ENCODE measurements at regions not wholly inside any gene's neighbourhood (a gene's known extent, or its start where the extent isn't known, plus 50 kb on each side); places are given as distances from the start of the nearest gene placed in this dataset.

- Mint-ChIP-seq H3K4me3 (no peak overlapping the region), H3K9me3 (peaks cover 12% of the 10 kb centered on the region), H3K4me1 (ENCODE audit: low read depth) (peaks cover 8% of the 10 kb centered on the region), H3K27me3 (peaks cover 12% of the 10 kb centered on the region), H3K36me3 (ENCODE audit: low read depth) (no peaks in the 10 kb centered on the region), H3K27ac (no peak overlapping the region)
- Histone ChIP-seq H3K4me1 (ENCODE audit: insufficient read depth, low read length) (no peaks in the 10 kb centered on the region), H3K4me3 (ENCODE audit: low read length) (no peak overlapping the region), H3K27me3 (ENCODE audit: control insufficient read depth in 1 of 2, insufficient read depth in 2 of 2, low read length in 2 of 2) (no peaks in the 10 kb centered on the region), H3K9me3 (ENCODE audit: control insufficient read depth in 1 of 2, insufficient read depth in 1 of 2, low read length in 2 of 2) (no peaks in the 10 kb centered on the region), H3K36me3 (ENCODE audit: insufficient read depth, low read length) (no peaks in the 10 kb centered on the region), H3K27ac (ENCODE audit: low read depth in 1 of 2, low read length in 2 of 2) (no peak overlapping the region)
- ATAC-seq (ENCODE audit: poor library complexity), result no peak
- ChIA-PET CTCF (no interaction called here), POLR2A (no interaction called here)
- no peak for DNase-seq
- intact Hi-C loops (cut with DNase I, micrococcal nuclease), result no loop called here
- TF ChIP-seq CTCF (IDR thresholded peaks at IDR 0.05), result no peak
Observed at GRCh38 chr17:77590951-77591735, 367.4 kb upstream of the TNRC6C start.

- H3K4me1 ChIP-seq (ENCODE audit: insufficient read depth, low read length), result no peaks in the 10 kb centered on the region
- POLR2A ChIA-PET, result interaction anchor here (1.1 kb wide), 1 partner anchor 18 kb away, joined by 3 read pairs; no protein-coding TSS in a partner anchor
- H3K27me3 ChIP-seq (ENCODE audit: control insufficient read depth in 1 of 2, insufficient read depth in 2 of 2, low read length in 2 of 2), result no peaks in the 10 kb centered on the region
- CTCF ChIA-PET, result no interaction called here
- no peak overlapping the region for H3K27ac ChIP-seq (ENCODE audit: low read depth in 1 of 2, low read length in 2 of 2)
- Mint-ChIP-seq H3K4me3 (no peak overlapping the region), H3K27me3 (peaks cover 12% of the 10 kb centered on the region), H3K4me1 (ENCODE audit: low read depth) (peaks cover 8% of the 10 kb centered on the region), H3K9me3 (peaks cover 4% of the 10 kb centered on the region), H3K36me3 (ENCODE audit: low read depth) (no peaks in the 10 kb centered on the region), H3K27ac (no peak overlapping the region)
- TF ChIP-seq CTCF (IDR thresholded peaks at IDR 0.05), result no peak
- intact Hi-C loops (cut with DNase I, micrococcal nuclease), result no loop called here
- no peaks in the 10 kb centered on the region for H3K36me3 ChIP-seq (ENCODE audit: insufficient read depth, low read length)
- ATAC-seq (ENCODE audit: poor library complexity) (no peak), DNase-seq (no peak)
- no peaks in the 10 kb centered on the region for H3K9me3 ChIP-seq (ENCODE audit: control insufficient read depth in 1 of 2, insufficient read depth in 1 of 2, low read length in 2 of 2)
- no peak overlapping the region for H3K4me3 ChIP-seq (ENCODE audit: low read length)
Observed at GRCh38 chr17:77592106-77592865, 366.2 kb upstream of the TNRC6C start.

- peaks cover 12% of the 10 kb centered on the region for H3K27me3 Mint-ChIP-seq
- Histone ChIP-seq H3K4me1 (ENCODE audit: insufficient read depth, low read length) (no peaks in the 10 kb centered on the region), H3K36me3 (ENCODE audit: insufficient read depth, low read length) (no peaks in the 10 kb centered on the region), H3K4me3 (ENCODE audit: low read length) (no peak overlapping the region), H3K9me3 (ENCODE audit: control insufficient read depth in 1 of 2, insufficient read depth in 1 of 2, low read length in 2 of 2) (no peaks in the 10 kb centered on the region), H3K27ac (ENCODE audit: low read depth in 1 of 2, low read length in 2 of 2) (no peak overlapping the region), H3K27me3 (ENCODE audit: control insufficient read depth in 1 of 2, insufficient read depth in 2 of 2, low read length in 2 of 2) (no peaks in the 10 kb centered on the region)
- ChIA-PET POLR2A (interaction anchor here (1.1 kb wide), 1 partner anchor 17 kb away, joined by 3 read pairs; no protein-coding TSS in a partner anchor), CTCF (no interaction called here)
- ATAC-seq (ENCODE audit: poor library complexity) (no peak), DNase-seq (no peak)
- H3K27ac Mint-ChIP-seq, result no peak overlapping the region
- intact Hi-C loops (cut with DNase I, micrococcal nuclease), result no loop called here
- TF ChIP-seq CTCF (IDR thresholded peaks at IDR 0.05), result no peak
- H3K4me3 Mint-ChIP-seq, result no peak overlapping the region
- H3K4me1 Mint-ChIP-seq (ENCODE audit: low read depth), result peaks cover 8% of the 10 kb centered on the region
- H3K36me3 Mint-ChIP-seq (ENCODE audit: low read depth), result no peaks in the 10 kb centered on the region
- H3K9me3 Mint-ChIP-seq, result no peaks in the 10 kb centered on the region
Observed at GRCh38 chr17:77593081-77593480, 365.4 kb upstream of the TNRC6C start.
